Endothelial cell of umbilical vein (primary cell): ENCODE measurements at regions not wholly inside any gene's neighbourhood (a gene's known extent, or its start where the extent isn't known, plus 50 kb on each side); places are given as distances from the start of the nearest gene placed in this dataset.

Experiments used
- BruUV-seq: library from RNA; stranded (reverse); fragments of 400-500 nt; replicated peaks from 2 replicates; lab custom pipeline; 2021; lab: Mats Ljungman, UMichigan
- CTCF ChIA-PET: fragments of 300-600, 350-600 bp; sonication (Branson Sonifier 250); formaldehyde crosslinking; loops from one replicate; lab custom pipeline; 2021; ENCODE audit warnings: antibody characterized with exemption, inconsistent platforms; lab: Charles Lee
- POLR2A ChIA-PET: fragments of 300-600, 350-600 bp; sonication (Branson Sonifier 250); formaldehyde crosslinking; loops from one replicate; lab custom pipeline; 2021; ENCODE audit warnings: antibody characterized with exemption, inconsistent platforms; lab: Charles Lee
- DNase-seq: peaks from one replicate; pipeline ENCODE4 v3.0.0-alpha.2; 2011; ENCODE audit warnings: low read depth, low spot score
- FAIRE-seq: peaks from 2 replicates; lab custom pipeline; 2011; peaks lifted over from hg19 to GRCh38; lab: Jason Lieb, UNC
- H2AFZ ChIP-seq: 2 replicates; pipeline ENCODE4 v1.6.0; 2012; ENCODE audit warnings: low read depth, low read length, control low read depth, inconsistent platforms
- H3K27ac ChIP-seq: 2 replicates; pipeline ENCODE4 v1.5.1; 2011; ENCODE audit warnings: low read depth, mild to moderate bottlenecking, control low read depth, low read length, moderate library complexity; ENCODE audit not compliant: insufficient read depth
- H3K27me3 ChIP-seq, 2 experiments: 2 replicates each; pipeline versions ENCODE4 v1.6.0 to v1.6.1; 2011; ENCODE audit warnings: low read length in 2 of 2, mixed read lengths in 1 of 2; ENCODE audit not compliant: control insufficient read depth in 2 of 2, insufficient read depth in 2 of 2
- H3K36me3 ChIP-seq, 2 experiments: 2 replicates in 1 of 2; 3 replicates in 1 of 2; pipeline ENCODE4 v1.5.1; 2011; ENCODE audit warnings: low read length in 2 of 2, mild to moderate bottlenecking in 1 of 2, moderate library complexity in 1 of 2; ENCODE audit not compliant: control insufficient read depth in 2 of 2, insufficient read depth in 2 of 2; ENCODE audit errors: extremely low read depth in 1 of 2
- H3K4me1 ChIP-seq: 3 replicates; pipeline ENCODE4 v1.5.1; 2011; ENCODE audit warnings: mild to moderate bottlenecking, low read length; ENCODE audit not compliant: control insufficient read depth, insufficient read depth; ENCODE audit errors: extremely low read depth
- H3K4me2 ChIP-seq: 2 replicates; pipeline ENCODE4 v1.6.1; 2011; ENCODE audit warnings: low read length, control low read depth, mixed read lengths; ENCODE audit not compliant: insufficient read depth
- H3K4me3 ChIP-seq, 3 experiments: fragments of 200-600 bp in 1 of 3; sonication (generic), shearing (Covaris generic) in 1 of 3; replicated peaks in 1 of 3; 2 replicates each; pipeline ENCODE4 v1.5.1; 2011 to 2016; ENCODE audit warnings: control low read depth in 3 of 3, low read length in 3 of 3, mild to moderate bottlenecking in 2 of 3, inconsistent platforms in 1 of 3, low read depth in 1 of 3, moderate library complexity in 1 of 3; ENCODE audit not compliant: insufficient read depth in 1 of 3
- H3K79me2 ChIP-seq: 2 replicates; pipeline ENCODE4 v1.6.0; 2012; ENCODE audit warnings: low read length, inconsistent platforms; ENCODE audit not compliant: control insufficient read depth, insufficient read depth
- H3K9ac ChIP-seq: replicated peaks from 2 replicates; pipeline ENCODE3; 2011; ENCODE audit warnings: low read length, control low read depth; ENCODE audit not compliant: insufficient read depth; ENCODE audit errors: extremely low read depth
- H3K9me1 ChIP-seq: replicated peaks from 3 replicates; pipeline ENCODE4 v1.6.0; 2011; ENCODE audit warnings: mild to moderate bottlenecking, low read length; ENCODE audit not compliant: control insufficient read depth, insufficient read depth; ENCODE audit errors: extremely low read depth
- H3K9me3 ChIP-seq: replicated peaks from 2 replicates; pipeline ENCODE4 v1.5.1; 2012; ENCODE audit warnings: low read length, inconsistent platforms; ENCODE audit not compliant: control insufficient read depth, insufficient read depth
- H4K20me1 ChIP-seq: replicated peaks from 2 replicates; pipeline ENCODE3; 2011; ENCODE audit warnings: mild to moderate bottlenecking, low read length; ENCODE audit not compliant: control insufficient read depth, insufficient read depth; ENCODE audit errors: extremely low read depth
- CTCF ChIP-seq, 2 donors: IDR thresholded peaks; 1 replicate in 1 of 2; 2 replicates in 1 of 2; pipeline ENCODE4 v1.5.1; 2011; ENCODE audit warnings: low read length in 2 of 2, mild to moderate bottlenecking in 2 of 2, moderate library complexity in 2 of 2, control low read depth in 1 of 2, inconsistent platforms in 1 of 2, low read depth in 1 of 2; ENCODE audit not compliant: insufficient read depth in 1 of 2; ENCODE audit errors: extremely low read depth in 1 of 2
- EZH2 ChIP-seq: IDR thresholded peaks from 2 replicates; pipeline ENCODE4 v1.6.1; 2012; ENCODE audit warnings: borderline replicate concordance, low read depth, mild to moderate bottlenecking, moderate library complexity, low read length, inconsistent platforms; ENCODE audit not compliant: severe bottlenecking
- FOS ChIP-seq: IDR thresholded peaks from 2 replicates; pipeline ENCODE4 v1.6.1; 2011; ENCODE audit warnings: mild to moderate bottlenecking, low read length, moderate library complexity, borderline replicate concordance; ENCODE audit not compliant: insufficient read depth
- GATA2 ChIP-seq: IDR thresholded peaks from 2 replicates; pipeline ENCODE4 v1.7.0; 2011; ENCODE audit warnings: low read depth, mild to moderate bottlenecking, moderate library complexity, mixed read lengths, low read length; ENCODE audit not compliant: insufficient read length, insufficient read depth
- JUN ChIP-seq: IDR thresholded peaks from 2 replicates; pipeline ENCODE4 v1.6.1; 2011; ENCODE audit warnings: borderline replicate concordance, low read depth; ENCODE audit not compliant: insufficient read length, insufficient read depth
- MAX ChIP-seq: IDR thresholded peaks from 2 replicates; pipeline ENCODE4 v1.6.1; 2011; ENCODE audit not compliant: insufficient read depth, insufficient read length
- MYC ChIP-seq: IDR thresholded peaks from one replicate; pipeline ENCODE4 v1.6.1; 2011; ENCODE audit warnings: mild to moderate bottlenecking, low read depth, low read length
- POLR2A ChIP-seq: IDR thresholded peaks from 2 replicates; pipeline ENCODE4 v1.6.1; 2012; ENCODE audit warnings: low read depth, mild to moderate bottlenecking, control low read depth, low read length
- POLR2AphosphoS5 ChIP-seq: IDR thresholded peaks from 2 replicates; pipeline ENCODE4 v1.6.1; 2012; ENCODE audit warnings: low read depth, mild to moderate bottlenecking, control low read depth, low read length, moderate library complexity; ENCODE audit not compliant: insufficient read depth
- dilution Hi-C: fragments of 300-500 bp; cut with MboI; formaldehyde crosslinking; loops from one replicate; pipeline ENCODE4 v1.15.0; 2019; ENCODE audit warnings: low sequenced_read_pairs; ENCODE audit not compliant: extremely low pct_ligation_motif_present
- intact Hi-C: fragments of 100-400 bp; cut with micrococcal nuclease; formaldehyde crosslinking; loops from one replicate; pipeline ENCODE4 v1.10.0; 2022

DNA sequence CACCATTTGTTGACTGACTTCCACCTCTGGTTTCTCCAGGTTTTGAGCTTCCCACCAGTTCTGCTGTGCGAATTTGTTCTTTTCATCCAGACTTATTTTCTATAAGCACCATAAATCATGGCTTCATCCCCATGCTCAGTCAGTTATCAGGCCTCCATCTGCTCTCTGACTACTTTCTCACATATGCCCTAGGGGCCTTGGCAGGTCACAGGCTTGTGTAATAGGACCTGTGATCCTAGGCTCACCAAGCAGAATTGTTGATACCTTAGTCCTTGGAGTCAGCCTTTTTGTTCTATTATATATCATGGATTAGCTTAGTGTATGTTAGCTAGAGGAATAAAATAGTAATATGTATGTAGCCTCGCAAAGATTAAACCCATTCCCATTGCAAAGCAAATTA, 284.2 kb upstream of the TANK start:
- H4K20me1 ChIP-seq, result no peaks in the 10 kb centered on the region
- FAIRE-seq, result no peak
- BruUV-seq, result no TSS peak
- no peaks in the 10 kb centered on the region for H3K4me1 ChIP-seq
- no peaks in the 10 kb centered on the region for H3K79me2 ChIP-seq
- H3K27ac ChIP-seq, result no peak overlapping the region
- no peak overlapping the region for H3K4me2 ChIP-seq
- peaks cover 0 to 2% of the 10 kb centered on the region in 2 experiments for H3K27me3 ChIP-seq
- dilution Hi-C loops (no loop called here), intact Hi-C loops (no loop called here)
- DNase-seq, result no peak
- H3K9me1 ChIP-seq, result no peaks in the 10 kb centered on the region
- TF ChIP-seq CTCF (IDR thresholded peaks at IDR 0.05; ENCODE audit: extremely low read depth in 1 of 2, insufficient read depth in 1 of 2, low read depth in 1 of 2, low read length in 2 of 2) (no peak), POLR2AphosphoS5 (no peak), MYC (no peak), FOS (no peak), POLR2A (no peak), MAX (no peak), GATA2 (no peak), JUN (no peak), EZH2 (no peak)
- no peak overlapping the region for H3K4me3 ChIP-seq
- CTCF ChIA-PET, result interaction anchor here (1.4 kb wide), 1 partner anchor 95 kb away, joined by 4 read pairs; no protein-coding TSS in a partner anchor
- POLR2A ChIA-PET, result no interaction called here
- no peak overlapping the region for H3K9ac ChIP-seq
- H3K9me3 ChIP-seq, result no peaks in the 10 kb centered on the region
- no peaks in the 10 kb centered on the region for H3K36me3 ChIP-seq
- no peak overlapping the region for H2AFZ ChIP-seq
